ENCODE measurements at regions not wholly inside any gene's neighbourhood (a gene's known extent, or its start where the extent isn't known, plus 50 kb on each side); places are given as distances from the start of the nearest gene placed in this dataset.

DNA sequence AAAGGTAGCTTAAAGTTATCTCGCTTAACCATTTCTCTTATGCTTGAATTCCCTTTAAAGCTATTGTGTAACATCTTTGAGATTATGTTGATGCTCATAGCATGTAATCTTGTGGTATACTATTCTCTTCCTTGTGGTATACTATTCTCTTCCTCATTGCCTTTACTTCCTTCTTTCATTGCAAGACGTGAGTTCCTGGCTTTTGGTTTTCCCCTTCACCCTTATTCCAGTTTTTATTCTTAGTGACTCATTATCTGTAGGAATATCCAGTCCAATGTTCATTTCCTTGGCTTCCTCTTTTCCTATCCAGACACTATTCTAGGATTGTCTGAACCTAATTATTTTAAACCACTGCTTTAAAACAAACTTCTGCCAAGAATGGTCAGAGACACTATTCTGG is 564.0 kb downstream of the CCER1 start:
- peaks cover 0 to 6% (median 2%) of the 10 kb centered on the region in 4 donors for H3K9me3 ChIP-seq
- no peak for TF ChIP-seq EP300 (IDR thresholded peaks at IDR 0.05)
- TF ChIP-seq, protein P1, sequence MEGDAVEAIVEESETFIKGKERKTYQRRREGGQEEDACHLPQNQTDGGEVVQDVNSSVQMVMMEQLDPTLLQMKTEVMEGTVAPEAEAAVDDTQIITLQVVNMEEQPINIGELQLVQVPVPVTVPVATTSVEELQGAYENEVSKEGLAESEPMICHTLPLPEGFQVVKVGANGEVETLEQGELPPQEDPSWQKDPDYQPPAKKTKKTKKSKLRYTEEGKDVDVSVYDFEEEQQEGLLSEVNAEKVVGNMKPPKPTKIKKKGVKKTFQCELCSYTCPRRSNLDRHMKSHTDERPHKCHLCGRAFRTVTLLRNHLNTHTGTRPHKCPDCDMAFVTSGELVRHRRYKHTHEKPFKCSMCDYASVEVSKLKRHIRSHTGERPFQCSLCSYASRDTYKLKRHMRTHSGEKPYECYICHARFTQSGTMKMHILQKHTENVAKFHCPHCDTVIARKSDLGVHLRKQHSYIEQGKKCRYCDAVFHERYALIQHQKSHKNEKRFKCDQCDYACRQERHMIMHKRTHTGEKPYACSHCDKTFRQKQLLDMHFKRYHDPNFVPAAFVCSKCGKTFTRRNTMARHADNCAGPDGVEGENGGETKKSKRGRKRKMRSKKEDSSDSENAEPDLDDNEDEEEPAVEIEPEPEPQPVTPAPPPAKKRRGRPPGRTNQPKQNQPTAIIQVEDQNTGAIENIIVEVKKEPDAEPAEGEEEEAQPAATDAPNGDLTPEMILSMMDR (IDR thresholded peaks at IDR 0.05): no peak
- no peak for TF ChIP-seq POLR2A (IDR thresholded peaks at IDR 0.05)
- no peak for TF ChIP-seq POLR2AphosphoS5 (IDR thresholded peaks at IDR 0.05)
- intact Hi-C loops (cut with DNase I): no loop called here
- H3K36me3 ChIP-seq: no peaks in the 10 kb centered on the region
- no peaks in the 10 kb centered on the region for H3K4me1 ChIP-seq
- H3K4me3 ChIP-seq: no peak overlapping the region
- DNase-seq: no peak
- H3K27ac ChIP-seq: no peak overlapping the region
- WGBS, 2 donors: 12 to 36% methylated on average over 2 of the region's 2 CpGs
- H3K27me3 ChIP-seq: no peaks in the 10 kb centered on the region

- intact Hi-C loops (cut with DNase I): no loop called here
- TF ChIP-seq, protein P1 (IDR thresholded peaks at IDR 0.05): no peak
- TF ChIP-seq POLR2AphosphoS5 (IDR thresholded peaks at IDR 0.05) (no peak), EP300 (IDR thresholded peaks at IDR 0.05) (no peak), POLR2A (IDR thresholded peaks at IDR 0.05) (no peak)
Observed at GRCh38 chr12:90368081-90368480, 586.9 kb downstream of the CCER1 start.

GRCh38 chr12:90366286-90366685 is 588.7 kb downstream of the CCER1 start:
- intact Hi-C loops (cut with DNase I): no loop called here
- H3K27me3 ChIP-seq: no peaks in the 10 kb centered on the region
- H3K4me3 ChIP-seq: no peak overlapping the region
- no peak overlapping the region for H3K27ac ChIP-seq
- no peak for DNase-seq
- H3K4me1 ChIP-seq: peaks cover 0 to 4% (median 0%) of the 10 kb centered on the region in 4 donors
- H3K9me3 ChIP-seq: no peaks in the 10 kb centered on the region
- H3K36me3 ChIP-seq: no peaks in the 10 kb centered on the region
- TF ChIP-seq EP300 (IDR thresholded peaks at IDR 0.05): no peak
- no peak for TF ChIP-seq POLR2AphosphoS5 (IDR thresholded peaks at IDR 0.05)
- TF ChIP-seq, protein P1 (IDR thresholded peaks at IDR 0.05): no peak
- TF ChIP-seq POLR2A (IDR thresholded peaks at IDR 0.05): no peak
- WGBS, 2 donors: 79 to 84% methylated on average over 2 of the region's 2 CpGs

More at GRCh38 chr12:90368081-90368480, 586.9 kb downstream of the CCER1 start:
- H3K4me1 ChIP-seq: peaks cover 0 to 4% (median 0%) of the 10 kb centered on the region in 4 donors
- no peak for DNase-seq
- 88 to 92% methylated on average over 1 of the region's 1 CpG for WGBS, 2 donors
- no peak overlapping the region for H3K27ac ChIP-seq
- H3K9me3 ChIP-seq: no peaks in the 10 kb centered on the region
- no peaks in the 10 kb centered on the region for H3K36me3 ChIP-seq
- no peak overlapping the region for H3K4me3 ChIP-seq
- no peaks in the 10 kb centered on the region for H3K27me3 ChIP-seq

DNA sequence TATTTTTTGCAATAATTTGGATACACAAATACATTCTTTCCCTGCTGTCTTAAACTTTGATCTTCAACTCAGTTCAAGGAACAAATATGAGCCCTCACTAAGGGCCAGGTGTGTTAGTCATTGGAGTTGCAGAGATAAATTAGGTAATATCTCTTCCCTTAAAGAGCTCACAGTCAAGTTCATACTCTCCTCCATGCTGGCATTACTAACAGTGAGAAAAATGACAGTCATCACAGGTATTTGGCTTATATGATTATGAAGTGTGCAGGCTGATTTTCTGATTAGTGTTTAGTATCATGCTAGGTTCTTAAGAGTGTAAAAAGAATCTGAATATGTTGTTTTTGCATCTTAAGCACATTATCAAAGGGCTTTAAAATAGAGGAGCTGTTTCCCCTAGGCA is 594.7 kb downstream of the CCER1 start:
- Histone ChIP-seq H3K4me1 (no peaks in the 10 kb centered on the region), H3K4me3 (no peak overlapping the region), H3K9me3 (no peaks in the 10 kb centered on the region), H3K27me3 (no peaks in the 10 kb centered on the region), H3K27ac (no peak overlapping the region), H3K36me3 (no peaks in the 10 kb centered on the region)
- intact Hi-C loops (cut with DNase I): no loop called here
- DNase-seq: no peak
- TF ChIP-seq, protein P1 (IDR thresholded peaks at IDR 0.05): no peak
- TF ChIP-seq POLR2AphosphoS5 (IDR thresholded peaks at IDR 0.05) (no peak), POLR2A (IDR thresholded peaks at IDR 0.05) (no peak), EP300 (IDR thresholded peaks at IDR 0.05) (no peak)

DNA sequence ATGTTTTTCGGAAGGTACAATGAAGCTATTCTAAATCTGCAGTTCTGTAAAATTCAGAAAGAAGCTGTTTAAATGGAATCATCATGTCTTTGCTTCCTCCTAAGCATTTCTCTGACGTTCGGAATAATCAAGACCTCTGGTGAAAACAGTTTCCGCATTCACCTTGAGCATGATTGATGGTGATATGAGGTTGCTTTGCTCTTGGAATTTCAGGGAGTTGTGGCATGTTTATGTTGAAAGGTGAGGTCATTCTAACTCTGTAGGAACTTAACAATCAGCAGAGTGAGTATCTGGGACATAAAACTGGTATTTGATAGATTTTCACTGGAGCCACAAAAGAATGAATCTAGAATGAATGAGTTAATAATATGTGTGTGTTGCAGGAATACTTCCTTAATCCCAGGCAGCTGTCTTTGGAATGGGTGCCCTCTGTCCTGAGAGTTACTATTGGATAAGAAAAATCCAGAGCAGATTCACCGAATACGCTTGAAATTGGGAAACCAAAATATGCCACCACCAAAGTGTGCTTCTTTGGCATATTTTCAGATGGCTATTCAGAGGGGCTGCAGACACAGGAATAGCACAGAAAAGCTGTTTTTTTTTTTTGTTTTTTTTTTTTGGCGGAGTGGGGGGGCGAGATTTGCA is 599.1 kb downstream of the CCER1 start:
- WGBS, 2 donors: 90 to 91% methylated on average over 8 of the region's 8 CpGs
- H3K4me3 ChIP-seq: no peak overlapping the region
- H3K27me3 ChIP-seq: no peaks in the 10 kb centered on the region
- intact Hi-C loops (cut with DNase I): no loop called here
- no peaks in the 10 kb centered on the region for H3K4me1 ChIP-seq
- H3K36me3 ChIP-seq: no peaks in the 10 kb centered on the region
- TF ChIP-seq POLR2AphosphoS5 (IDR thresholded peaks at IDR 0.05) (no peak), EP300 (IDR thresholded peaks at IDR 0.05) (no peak), POLR2A (IDR thresholded peaks at IDR 0.05) (no peak)
- TF ChIP-seq, protein P1 (IDR thresholded peaks at IDR 0.05): no peak
- DNase-seq: no peak
- H3K9me3 ChIP-seq: no peaks in the 10 kb centered on the region
- H3K27ac ChIP-seq: no peak overlapping the region

Data from sigmoid colon (tissue), 6 donors.